HG02623 (cell line): ENCODE measurements at regions not wholly inside any gene's neighbourhood (a gene's known extent, or its start where the extent isn't known, plus 50 kb on each side); places are given as distances from the start of the nearest gene placed in this dataset.

Experiments used
- ATAC-seq: cut with Tn5 transposase; IDR thresholded peaks from one replicate; pipeline ENCODE4 v1.9.1; 2021; ENCODE audit warnings: moderate library complexity; ENCODE audit not compliant: unreplicated experiment

GRCh38 chr17:68812876-68813584 is 142.2 kb downstream of the ABCA8 start:
- ATAC-seq: no peak

- ATAC-seq: no peak
Measured at GRCh38 chr17:68809148-68809547, 146.0 kb downstream of the ABCA8 start.

DNA sequence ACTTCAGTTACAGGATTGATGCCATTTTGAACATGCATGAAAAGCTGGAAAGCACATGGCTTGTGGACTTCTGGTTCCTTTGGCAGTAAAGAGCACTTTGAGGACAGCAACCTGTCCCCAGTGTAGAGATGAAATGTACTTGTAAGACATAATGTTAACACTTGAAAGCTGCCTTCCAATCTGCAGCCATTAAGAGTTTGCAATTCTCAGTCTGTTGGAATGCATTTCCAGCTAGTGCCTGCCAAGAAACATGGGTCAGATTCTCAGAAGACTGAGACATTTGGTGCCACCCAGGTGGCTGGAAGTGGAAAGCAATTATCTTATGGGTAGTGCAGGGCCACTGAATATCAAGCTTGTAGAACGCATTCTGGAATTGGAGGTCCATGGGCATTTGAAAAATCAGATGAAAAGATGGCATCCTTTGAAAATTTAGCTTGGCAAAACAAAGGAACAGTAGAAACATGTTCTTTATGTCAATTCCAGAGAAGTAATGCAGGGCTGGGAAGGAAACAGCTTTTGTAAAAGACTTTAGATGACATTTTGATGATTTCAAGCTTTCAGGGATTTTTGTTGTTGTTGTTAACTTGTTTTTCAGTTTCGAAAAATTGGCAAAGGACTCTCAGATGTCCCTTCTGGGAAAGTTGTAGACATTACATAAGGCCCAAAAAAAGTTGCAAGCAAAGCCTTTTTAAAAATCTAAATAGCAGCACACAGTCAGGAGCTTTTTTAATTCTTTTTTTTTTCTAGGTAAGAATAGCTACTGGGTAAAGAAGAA is 147.0 kb downstream of the ABCA8 start:
- no peak for ATAC-seq

GRCh38 chr17:68805609-68806008 is 149.6 kb downstream of the ABCA8 start:
- no peak for ATAC-seq

DNA sequence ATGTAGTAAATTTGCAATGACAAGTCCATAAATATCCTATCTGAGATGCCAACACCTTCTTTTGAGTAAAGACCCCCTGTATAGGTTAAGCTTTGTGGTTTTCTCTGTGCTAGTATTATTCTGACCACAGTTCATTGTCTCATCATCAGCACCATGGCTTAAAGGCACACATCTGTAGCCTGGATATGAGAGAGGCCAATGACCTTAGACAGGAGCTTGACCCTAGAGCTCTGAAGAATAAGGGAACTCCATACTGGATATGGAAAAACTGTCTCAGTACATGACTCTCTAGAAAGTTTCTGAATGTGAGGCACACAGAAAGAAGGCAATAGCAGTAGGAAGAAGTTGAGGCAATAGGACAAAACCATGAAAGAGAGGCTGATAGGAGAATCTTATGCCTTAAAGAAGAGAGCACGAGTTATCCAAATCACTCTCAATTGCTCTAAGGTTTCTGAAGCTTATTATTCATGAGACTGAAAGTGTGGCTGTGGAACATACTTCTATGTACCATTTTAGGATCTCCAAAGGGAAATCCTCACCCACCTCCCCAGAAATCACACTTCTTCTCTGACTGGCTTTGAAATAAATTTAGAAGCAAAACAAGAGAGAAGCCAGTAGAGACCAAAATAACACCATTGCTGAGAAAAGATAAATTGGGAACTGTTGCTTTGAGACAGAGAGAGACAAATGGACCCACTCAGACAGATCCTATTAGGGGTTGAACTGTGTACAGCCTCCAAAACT is 150.2 kb downstream of the ABCA8 start:
- no peak for ATAC-seq

DNA sequence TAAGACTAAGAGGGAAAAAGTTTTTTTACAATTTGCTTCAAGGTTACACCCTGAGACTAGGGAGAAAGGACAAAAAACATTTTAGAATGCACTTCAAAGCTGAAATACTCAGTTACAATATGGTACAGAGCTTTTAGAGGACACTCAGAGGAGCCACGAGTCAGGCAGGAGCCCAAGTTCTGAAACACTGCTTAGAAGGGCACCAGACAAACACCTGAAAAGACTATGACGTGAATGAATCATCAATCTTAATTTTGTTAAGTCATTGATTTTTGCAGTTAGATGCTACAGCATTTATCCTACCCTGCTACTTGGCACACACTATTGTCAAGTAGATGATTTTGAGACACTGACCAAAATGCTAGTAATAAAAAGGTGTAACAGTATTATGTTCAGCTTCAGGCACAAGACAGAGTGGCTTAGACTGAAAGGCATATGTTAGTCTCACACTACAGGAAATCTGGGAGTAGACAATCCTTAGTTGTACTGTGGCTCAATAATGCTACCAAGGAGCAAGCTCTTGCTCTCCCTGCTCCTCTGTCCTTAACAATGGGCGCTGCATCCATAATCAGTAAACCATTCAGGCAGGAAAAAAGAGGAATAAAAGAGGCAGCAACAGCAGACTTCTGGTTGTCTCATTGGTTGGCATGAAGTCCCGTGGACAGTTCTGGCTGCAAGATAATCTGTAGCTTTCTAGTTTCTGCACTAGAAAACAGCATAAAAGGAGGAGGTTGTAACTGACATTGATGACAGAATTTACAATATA is 151.8 kb downstream of the ABCA8 start:
- ATAC-seq: no peak

- no peak for ATAC-seq
Measured at GRCh38 chr17:68801335-68802247, 153.6 kb downstream of the ABCA8 start.

DNA sequence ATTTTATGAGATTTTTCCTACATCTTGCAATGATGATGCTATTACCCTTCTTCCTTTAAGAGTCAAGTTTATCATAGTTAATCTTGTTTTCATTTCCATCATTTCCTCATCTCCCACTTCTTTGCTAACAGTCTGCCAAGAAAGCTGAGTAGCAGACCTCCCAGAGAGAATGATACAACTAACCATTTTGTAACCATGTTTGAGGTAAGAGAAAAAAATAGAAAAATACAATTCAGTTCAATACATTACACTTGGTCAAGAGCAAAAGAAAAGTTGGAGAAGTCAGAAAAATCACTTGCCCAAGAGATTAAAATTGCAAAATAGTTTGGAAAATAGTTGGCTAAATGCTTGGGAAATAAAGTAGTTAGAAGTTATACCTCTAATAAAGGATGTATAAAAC is 154.4 kb downstream of the ABCA8 start:
- no peak for ATAC-seq

DNA sequence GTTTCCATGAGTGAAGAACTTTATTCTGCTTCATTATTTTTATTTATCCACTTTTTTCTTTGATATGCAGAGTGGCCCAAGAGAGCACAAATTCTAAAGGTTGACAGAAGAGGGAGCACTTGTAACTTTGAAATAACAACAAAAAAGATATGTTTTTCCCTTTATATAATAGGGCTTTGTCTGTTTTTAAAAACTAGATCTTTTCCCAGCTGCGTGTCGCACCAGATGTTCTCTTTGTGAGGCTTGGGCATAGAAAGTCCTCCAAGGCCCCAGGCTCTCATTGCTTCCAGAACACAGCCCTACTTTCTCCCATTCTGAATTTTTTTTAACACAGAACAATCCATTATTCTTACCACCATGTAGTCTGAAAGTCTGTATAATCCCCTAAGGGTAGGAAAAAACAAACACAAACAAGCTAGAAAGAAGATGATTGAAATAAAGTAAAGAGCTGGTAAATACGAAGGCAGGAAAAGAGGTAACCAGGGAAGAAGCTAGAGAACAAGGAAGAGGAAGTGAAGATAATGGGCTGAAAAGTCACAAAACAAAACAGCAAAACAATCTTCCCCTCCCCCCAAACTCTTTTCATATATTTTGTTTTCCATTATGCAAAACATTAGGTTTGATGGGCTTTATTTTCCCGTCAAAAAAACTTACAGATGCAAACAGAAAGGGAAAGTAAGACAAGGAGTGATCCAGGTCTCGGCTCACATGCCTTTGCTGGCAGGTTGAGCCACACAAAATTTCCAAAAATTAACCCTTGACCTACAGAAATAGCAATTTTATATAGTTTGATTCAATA is 160.4 kb downstream of the ABCA8 start:
- ATAC-seq: no peak

- ATAC-seq: no peak
Measured at GRCh38 chr17:68792873-68793272, 162.3 kb downstream of the ABCA8 start.

DNA sequence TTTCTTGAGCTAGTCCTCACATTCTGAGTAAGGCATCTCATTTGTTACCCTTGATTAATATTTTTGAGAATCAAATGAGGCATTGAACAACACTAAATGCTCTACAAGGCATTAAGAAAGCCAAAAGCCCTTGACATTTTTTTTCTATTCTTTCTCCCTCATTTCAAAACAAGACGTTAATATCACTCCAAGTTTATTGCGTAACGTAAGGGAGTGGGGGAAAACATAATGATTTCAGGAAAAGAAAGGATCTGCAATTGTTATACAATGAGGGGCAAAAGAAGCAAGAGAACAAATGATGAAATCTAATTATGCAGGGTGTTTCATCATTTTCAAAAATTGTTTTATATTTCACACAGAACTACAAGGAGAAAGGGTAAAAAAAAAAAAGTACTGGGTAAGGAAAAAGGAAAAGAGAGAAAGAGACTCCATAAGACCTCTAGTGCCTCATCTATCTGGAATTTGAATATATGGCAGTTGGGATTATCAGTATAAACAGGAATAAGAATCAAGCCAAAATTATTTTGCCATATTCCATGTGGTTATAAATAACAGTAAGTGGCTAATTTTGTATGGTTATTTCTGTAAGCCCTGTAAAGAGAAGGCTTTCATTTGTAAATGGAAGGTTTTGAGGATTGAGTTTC is 163.0 kb downstream of the ABCA8 start:
- no peak for ATAC-seq

DNA sequence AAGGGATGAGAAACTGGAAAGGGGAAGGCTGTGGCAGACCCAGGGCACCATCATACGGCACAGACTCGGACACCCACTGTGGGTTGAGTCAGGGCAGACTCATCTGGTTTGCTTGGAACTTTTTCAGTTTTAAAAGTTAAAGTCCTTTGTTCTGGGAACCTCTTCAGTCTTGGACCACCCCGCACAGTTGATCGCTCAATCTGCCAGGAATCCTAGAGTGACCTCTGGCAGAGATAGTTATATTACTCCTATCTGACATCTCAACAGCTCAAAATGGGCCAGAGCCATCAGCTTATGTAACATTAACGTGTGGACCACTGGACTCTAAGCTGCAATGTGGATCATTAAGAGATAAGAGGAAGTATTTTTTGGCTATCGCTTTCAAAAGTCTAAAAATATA is 164.3 kb downstream of the ABCA8 start:
- no peak for ATAC-seq

- ATAC-seq: no peak
Measured at GRCh38 chr17:68790492-68790891, 164.7 kb downstream of the ABCA8 start.

DNA sequence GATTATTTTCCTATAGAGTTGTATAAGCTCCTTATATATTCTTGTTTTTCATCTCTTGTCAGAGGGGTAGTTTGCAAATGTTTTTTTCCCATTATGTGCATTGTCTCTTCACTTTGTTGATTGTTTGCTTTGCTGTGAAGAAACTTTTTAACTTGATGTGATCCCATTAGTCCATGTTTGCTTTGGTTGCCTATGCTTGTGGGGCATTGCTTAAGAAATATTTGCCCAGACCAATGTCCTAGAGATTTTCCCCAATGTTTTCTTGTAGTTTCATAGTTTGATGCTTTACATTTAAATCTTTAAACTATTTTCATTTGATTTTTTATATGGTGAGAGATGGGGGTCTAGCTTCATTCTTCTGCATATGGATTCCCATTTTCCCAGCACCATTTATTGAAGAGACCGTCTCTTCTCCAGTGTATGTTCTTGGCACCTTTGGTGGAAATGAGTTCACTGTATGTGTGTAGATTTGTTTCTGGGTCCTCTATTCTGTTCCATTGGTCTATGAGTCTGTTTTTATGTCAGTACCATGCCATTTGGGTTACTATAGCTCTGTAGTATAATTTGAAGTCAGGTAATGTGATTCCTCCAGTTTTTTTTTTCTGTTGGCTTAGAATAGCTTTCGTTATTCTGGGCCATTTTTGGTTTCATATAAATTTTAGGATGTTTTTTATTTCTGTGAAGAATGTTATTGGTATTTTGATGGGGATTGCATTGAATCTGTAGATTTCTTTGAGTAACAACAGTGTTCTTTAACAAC is 165.8 kb downstream of the ABCA8 start:
- no peak for ATAC-seq

GRCh38 chr17:68785565-68786486 is 169.4 kb downstream of the ABCA8 start:
- ATAC-seq: no peak

GRCh38 chr17:68784431-68784830 is 170.8 kb downstream of the ABCA8 start:
- no peak for ATAC-seq

- no peak for ATAC-seq
Measured at GRCh38 chr17:68783861-68784260, 171.3 kb downstream of the ABCA8 start.
